ES-I3 (cell line): ENCODE measurements at regions not wholly inside any gene's neighbourhood (a gene's known extent, or its start where the extent isn't known, plus 50 kb on each side); places are given as distances from the start of the nearest gene placed in this dataset.

ENCODE experiments used
- H3K36me3 ChIP-seq: 2 replicates; pipeline ENCODE4 v1.6.1; 2013; ENCODE audit warnings: mild to moderate bottlenecking, low read length, control low read depth, moderate library complexity; ENCODE audit not compliant: insufficient read depth
- H3K4me1 ChIP-seq: 2 replicates; pipeline ENCODE4 v1.6.1; 2013; ENCODE audit warnings: mild to moderate bottlenecking, control low read depth, low read length; ENCODE audit not compliant: insufficient read depth
- H3K9ac ChIP-seq: 2 replicates; pipeline ENCODE4 v1.6.1; 2013; ENCODE audit warnings: low read depth, mild to moderate bottlenecking, low read length, moderate library complexity
- H3K9me3 ChIP-seq: 2 replicates; pipeline ENCODE4 v1.6.1; 2013; ENCODE audit warnings: mild to moderate bottlenecking, low read length, moderate library complexity; ENCODE audit not compliant: control insufficient read depth, insufficient read depth

DNA sequence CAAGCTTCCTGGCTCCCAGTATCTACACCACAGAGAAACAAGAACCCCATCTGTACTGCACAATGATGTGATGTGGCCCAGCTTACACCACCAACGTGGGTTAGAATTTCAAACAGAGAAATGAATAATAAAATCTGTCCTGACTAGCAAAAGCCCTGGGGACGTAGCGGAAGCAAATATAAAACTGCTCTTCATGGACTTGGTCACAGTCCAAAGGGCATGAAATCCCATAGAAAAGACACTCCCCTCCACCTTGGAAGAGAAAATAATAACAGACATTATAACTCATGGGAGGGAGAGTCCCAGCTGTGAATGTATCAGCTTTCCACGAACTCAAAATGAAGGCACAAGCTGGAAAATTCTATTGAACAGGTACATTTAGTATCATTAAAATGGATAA lies 205.3 kb upstream of the GALNT17 start:
- Histone ChIP-seq H3K4me1 (peaks cover 9% of the 10 kb centered on the region; the same call in 1 of the 2 replicates), H3K36me3 (no peaks in the 10 kb centered on the region)

DNA sequence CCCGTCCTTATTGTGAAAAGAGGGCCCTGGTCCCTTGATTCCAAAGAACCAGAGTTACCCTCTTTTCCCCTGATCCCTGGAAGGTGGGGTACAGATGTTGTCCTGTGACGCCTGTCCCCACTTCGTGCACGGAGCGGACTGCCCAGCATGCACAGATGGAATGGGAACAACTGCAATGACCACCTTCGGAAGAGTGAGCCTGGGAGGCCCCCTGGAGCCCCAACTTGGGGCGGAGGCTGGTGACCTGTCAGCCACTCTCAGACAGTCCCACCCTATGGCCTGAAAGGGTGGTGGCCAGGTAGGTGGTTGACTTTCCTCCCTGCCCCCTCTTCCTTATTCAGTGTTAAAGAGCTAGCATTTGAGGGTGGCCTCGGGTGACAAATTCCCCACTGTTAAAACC lies 196.6 kb upstream of the GALNT17 start:
- no peaks in the 10 kb centered on the region for H3K36me3 ChIP-seq
- H3K4me1 ChIP-seq = peaks cover 4% of the 10 kb centered on the region; the same call in 1 of the 2 replicates
- no peak overlapping the region for H3K9ac ChIP-seq
- no peaks in the 10 kb centered on the region for H3K9me3 ChIP-seq

More for the DNA sequence above, 205.3 kb upstream of the GALNT17 start:
- no peaks in the 10 kb centered on the region for H3K9me3 ChIP-seq
- no peak overlapping the region for H3K9ac ChIP-seq

- Histone ChIP-seq H3K9ac (no peak overlapping the region), H3K4me1 (peaks cover 4% of the 10 kb centered on the region; the same call in 1 of the 2 replicates), H3K9me3 (no peaks in the 10 kb centered on the region), H3K36me3 (no peaks in the 10 kb centered on the region)
These were observed 196.1 kb upstream of the GALNT17 start for GRCh38 chr7:70935854-70936253.

DNA sequence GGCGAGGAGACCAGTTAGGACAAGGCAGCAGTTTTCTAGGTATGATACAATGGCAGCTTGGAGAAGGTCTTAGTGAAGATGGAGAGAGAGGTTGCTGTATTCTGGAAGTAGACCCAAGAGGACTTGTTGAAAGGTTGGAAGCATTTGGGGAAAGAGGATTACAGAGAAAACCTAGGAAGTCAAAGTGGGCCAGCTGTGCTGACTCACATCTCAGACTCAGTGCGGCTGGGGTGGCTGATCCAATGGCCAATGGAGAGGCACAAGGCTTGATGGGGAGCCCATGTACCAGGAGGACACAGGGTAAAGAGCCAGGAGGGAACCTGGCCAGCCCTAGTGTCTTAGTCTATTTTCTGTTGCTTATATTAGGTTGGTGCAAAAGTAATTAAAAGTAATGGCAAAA lies 194.5 kb upstream of the GALNT17 start:
- H3K9me3 ChIP-seq = no peaks in the 10 kb centered on the region
- no peaks in the 10 kb centered on the region for H3K36me3 ChIP-seq
- no peak overlapping the region for H3K9ac ChIP-seq
- peaks cover 4% of the 10 kb centered on the region; the same call in 1 of the 2 replicates for H3K4me1 ChIP-seq

- H3K36me3 ChIP-seq = no peaks in the 10 kb centered on the region
- H3K9ac ChIP-seq = no peak overlapping the region
- H3K9me3 ChIP-seq = no peaks in the 10 kb centered on the region
- peaks cover 2% of the 10 kb centered on the region; the same call in 1 of the 2 replicates for H3K4me1 ChIP-seq
These were observed 191.3 kb upstream of the GALNT17 start for GRCh38 chr7:70940597-70940996.

GRCh38 chr7:70942791-70943190 lies 189.2 kb upstream of the GALNT17 start:
- Histone ChIP-seq H3K9ac (no peak overlapping the region), H3K4me1 (no peaks in the 10 kb centered on the region), H3K36me3 (no peaks in the 10 kb centered on the region), H3K9me3 (no peaks in the 10 kb centered on the region)

DNA sequence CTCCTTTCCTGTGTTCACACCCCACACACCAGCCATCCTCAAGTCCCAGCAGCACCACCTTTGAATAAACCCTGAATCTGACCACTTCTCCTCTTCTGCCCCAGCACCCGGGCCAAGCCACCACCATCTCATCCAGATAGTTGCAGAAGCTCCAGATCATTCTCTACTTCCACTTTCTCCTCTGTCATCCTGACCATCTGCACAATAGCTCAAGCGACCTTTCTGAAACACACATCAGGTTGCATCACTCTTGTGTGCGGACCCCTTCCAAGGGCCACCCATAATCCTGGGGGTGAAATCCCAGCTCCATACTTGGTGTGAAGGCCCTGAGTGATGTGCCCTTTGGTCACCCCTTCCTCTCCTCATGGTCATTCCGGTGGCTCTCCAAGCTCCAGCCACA lies 187.4 kb upstream of the GALNT17 start:
- Histone ChIP-seq H3K4me1 (no peaks in the 10 kb centered on the region), H3K9me3 (no peaks in the 10 kb centered on the region), H3K36me3 (no peaks in the 10 kb centered on the region), H3K9ac (no peak overlapping the region)

DNA sequence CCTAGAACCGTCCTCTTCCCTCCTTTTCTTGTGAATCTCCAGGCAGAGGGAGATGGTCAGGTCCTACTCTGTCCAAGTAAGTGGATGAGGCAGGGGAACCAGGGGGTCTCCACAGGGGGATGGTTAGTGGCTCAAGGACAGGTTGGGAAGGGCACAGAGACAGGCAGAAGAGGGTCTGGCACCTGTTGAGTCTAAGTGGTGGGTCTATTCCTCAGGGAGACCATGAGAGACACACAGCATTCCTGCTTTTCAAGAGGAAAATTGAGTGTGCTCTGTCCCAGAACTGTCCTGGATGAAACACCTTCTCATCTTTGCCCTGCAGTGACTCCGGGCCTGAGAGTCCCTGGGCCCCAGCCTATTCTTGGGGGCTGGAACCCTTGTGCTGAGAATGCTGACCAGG lies 184.8 kb upstream of the GALNT17 start:
- H3K9ac ChIP-seq = no peak overlapping the region
- no peaks in the 10 kb centered on the region for H3K4me1 ChIP-seq
- no peaks in the 10 kb centered on the region for H3K9me3 ChIP-seq
- no peaks in the 10 kb centered on the region for H3K36me3 ChIP-seq

GRCh38 chr7:70949862-70950261 lies 182.1 kb upstream of the GALNT17 start:
- Histone ChIP-seq H3K9me3 (no peaks in the 10 kb centered on the region), H3K4me1 (no peaks in the 10 kb centered on the region), H3K9ac (no peak overlapping the region), H3K36me3 (no peaks in the 10 kb centered on the region)

GRCh38 chr7:70951271-70951962 lies 180.5 kb upstream of the GALNT17 start:
- H3K9me3 ChIP-seq = no peaks in the 10 kb centered on the region

GRCh38 chr7:70952311-70952710 lies 179.6 kb upstream of the GALNT17 start:
- Histone ChIP-seq H3K4me1 (no peaks in the 10 kb centered on the region), H3K9ac (no peak overlapping the region), H3K9me3 (no peaks in the 10 kb centered on the region), H3K36me3 (no peaks in the 10 kb centered on the region)

More at GRCh38 chr7:70951271-70951962, 180.5 kb upstream of the GALNT17 start:
- Histone ChIP-seq H3K4me1 (no peaks in the 10 kb centered on the region), H3K9ac (no peak overlapping the region), H3K36me3 (no peaks in the 10 kb centered on the region)

DNA sequence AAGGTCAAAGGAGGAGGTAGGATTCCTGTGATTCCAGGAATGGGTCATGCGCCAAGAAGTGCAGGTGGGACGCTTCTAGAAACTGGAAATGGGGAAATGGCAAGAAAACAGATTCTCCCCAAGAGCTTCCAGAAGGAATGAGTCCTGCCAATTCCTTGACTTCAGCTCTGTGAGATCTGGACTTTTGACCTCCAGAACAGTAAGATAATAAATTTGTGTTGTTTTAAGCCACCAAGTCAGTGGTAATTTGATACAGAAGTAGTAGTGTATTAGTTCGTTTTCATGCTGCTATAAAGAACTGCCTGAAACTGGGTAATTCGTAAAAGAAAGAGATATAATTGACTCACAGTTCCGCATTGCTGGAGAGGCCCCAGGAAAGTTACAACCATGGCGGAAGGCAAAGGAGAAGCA lies 178.6 kb upstream of the GALNT17 start:
- H3K36me3 ChIP-seq = no peaks in the 10 kb centered on the region
- no peaks in the 10 kb centered on the region for H3K9me3 ChIP-seq
- no peak overlapping the region for H3K9ac ChIP-seq
- no peaks in the 10 kb centered on the region for H3K4me1 ChIP-seq

DNA sequence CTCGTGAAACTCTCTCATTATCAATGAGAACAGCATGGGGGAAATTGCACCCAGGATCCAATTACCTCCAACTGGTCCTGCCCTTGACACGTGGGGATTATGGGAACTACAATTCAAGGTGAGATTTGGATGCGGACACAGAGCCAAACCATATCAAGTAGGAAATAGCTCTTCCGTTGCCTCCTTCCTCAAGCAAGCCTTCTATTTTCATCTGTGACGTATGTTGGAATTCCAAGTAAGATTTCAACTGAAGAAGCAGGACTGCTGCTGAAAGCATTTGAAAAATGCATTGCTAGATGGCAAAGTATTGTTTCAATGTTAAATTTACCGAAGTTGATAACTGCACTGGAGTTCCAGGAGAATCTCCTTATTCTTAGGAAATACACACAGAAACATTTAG lies 178.1 kb upstream of the GALNT17 start:
- no peak overlapping the region for H3K9ac ChIP-seq
- H3K9me3 ChIP-seq = no peaks in the 10 kb centered on the region
- H3K4me1 ChIP-seq = no peaks in the 10 kb centered on the region
- H3K36me3 ChIP-seq = no peaks in the 10 kb centered on the region

GRCh38 chr7:70972693-70973092 lies 159.3 kb upstream of the GALNT17 start:
- no peaks in the 10 kb centered on the region for H3K4me1 ChIP-seq
- peaks cover under 1% of the 10 kb centered on the region; the same call in 1 of the 2 replicates for H3K9me3 ChIP-seq
- no peaks in the 10 kb centered on the region for H3K36me3 ChIP-seq
- no peak overlapping the region for H3K9ac ChIP-seq

DNA sequence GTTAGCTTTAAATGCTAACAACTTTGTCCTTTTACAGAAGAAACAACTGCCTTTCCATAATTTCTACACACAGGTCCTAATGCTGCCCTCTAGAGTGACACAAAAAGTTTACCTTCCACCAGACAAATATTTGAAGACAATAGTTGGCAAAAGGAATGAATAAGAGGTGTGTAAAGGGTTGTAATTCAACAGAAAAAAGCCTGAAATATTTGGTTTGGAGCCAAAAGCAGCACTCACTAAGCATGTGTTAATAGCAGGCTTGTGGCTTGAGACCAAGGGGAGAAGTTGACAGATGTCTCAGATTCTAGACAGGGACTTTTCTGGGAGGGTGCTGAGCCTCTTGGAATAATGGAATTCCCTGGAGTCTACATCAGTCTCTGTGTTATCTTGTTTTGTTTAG lies 156.2 kb upstream of the GALNT17 start:
- Histone ChIP-seq H3K36me3 (no peaks in the 10 kb centered on the region), H3K4me1 (no peaks in the 10 kb centered on the region), H3K9me3 (no peaks in the 10 kb centered on the region), H3K9ac (no peak overlapping the region)
